Upper lobe of left lung (tissue), 6 donors: ENCODE measurements at regions not wholly inside any gene's neighbourhood (a gene's known extent, or its start where the extent isn't known, plus 50 kb on each side); places are given as distances from the start of the nearest gene placed in this dataset.
"Not testable (repeated sequence)": the region's sequence is repeated elsewhere in the genome, so short reads cannot be mapped to it uniquely, and the experiment has no call there.

ENCODE experiments used
- ATAC-seq, 2 donors: fragments of 200-7000 bp; cut with Tn5 transposase; one replicate each; pipeline ENCODE4 v1.9.1; 2022; ENCODE audit warnings: mild to moderate bottlenecking in 2 of 2, moderate library complexity in 2 of 2; ENCODE audit not compliant: low FRiP score in 2 of 2
- DNase-seq, 2 donors: peaks; one replicate each; pipeline ENCODE4 v3.0.0-alpha.2; 2019 to 2020
- H3K27ac ChIP-seq, 4 donors: fragments of 200-600 bp; sonication (generic); one replicate each; pipeline ENCODE4 v1.5.1; 2016 to 2019
- H3K27me3 ChIP-seq, 4 donors: fragments of 200-600 bp; sonication (generic); one replicate each; pipeline ENCODE4 v1.5.1; 2017 to 2019
- H3K36me3 ChIP-seq, 4 donors: fragments of 200-600 bp; sonication (generic); one replicate each; pipeline ENCODE4 v1.5.1; 2016 to 2019
- H3K4me1 ChIP-seq, 4 donors: fragments of 200-600 bp; sonication (generic); one replicate each; pipeline ENCODE4 v1.5.1; 2018 to 2019
- H3K4me3 ChIP-seq, 4 donors: fragments of 200-600 bp; sonication (generic); one replicate each; pipeline ENCODE4 v1.5.1; 2017 to 2019; ENCODE audit warnings: mild to moderate bottlenecking in 2 of 4, moderate library complexity in 1 of 4
- H3K9me3 ChIP-seq, 4 donors: fragments of 200-600 bp; sonication (generic); one replicate each; pipeline ENCODE4 v1.5.1; 2018 to 2019
- EP300 ChIP-seq, 4 donors: sonication (generic); formaldehyde crosslinking; IDR thresholded peaks; one replicate each; pipeline ENCODE4 v1.5.1; 2017; ENCODE audit warnings: antibody characterized with exemption in 4 of 4, control low read depth in 2 of 4
- POLR2A ChIP-seq, 4 donors: fragments of 450-650 bp; IDR thresholded peaks; one replicate each; pipeline ENCODE4 v1.5.1; 2016 to 2017; ENCODE audit warnings: antibody characterized with exemption in 4 of 4, mild to moderate bottlenecking in 2 of 4
- POLR2AphosphoS5 ChIP-seq, 2 donors: sonication (generic); formaldehyde crosslinking; IDR thresholded peaks; one replicate each; pipeline ENCODE4 v1.5.1; 2017; ENCODE audit warnings: antibody characterized with exemption in 2 of 2
- WGBS, 2 donors: methylation state at CpG; one replicate each; pipeline ENCODE4 v1.1.5; 2017 to 2018; 5-methylcytosine and 5-hydroxymethylcytosine counted together
- TF ChIP-seq, protein P1 (sequence below), 6 experiments: fragments of 450-650 bp in 4 of 6; fragments of 200-600 bp in 2 of 6; sonication (generic) in 2 of 6; IDR thresholded peaks; one replicate each; pipeline ENCODE4 v1.5.1; 2016 to 2019; ENCODE audit warnings: antibody characterized with exemption in 6 of 6
- donor health status: DM: no; HTN: no; CAD: no; lungs with moderate emphysema.
- donor health status: DM: no; HTN: yes; CAD: no; lungs with severe emphysema.

GRCh38 chr13:65932013-65932412, 1298.1 kb downstream of the PCDH9 start:
- Histone ChIP-seq H3K4me3 (no peak overlapping the region), H3K9me3 (no peaks in the 10 kb centered on the region), H3K4me1 (peaks cover 0 to 3% (median 0%) of the 10 kb centered on the region in 4 donors), H3K27me3 (no peaks in the 10 kb centered on the region), H3K36me3 (no peaks in the 10 kb centered on the region), H3K27ac (no peak overlapping the region)
- ATAC-seq = no peak
- no peak for TF ChIP-seq EP300 (IDR thresholded peaks at IDR 0.05)
- no peak for TF ChIP-seq POLR2AphosphoS5 (IDR thresholded peaks at IDR 0.05)
- TF ChIP-seq, protein P1, sequence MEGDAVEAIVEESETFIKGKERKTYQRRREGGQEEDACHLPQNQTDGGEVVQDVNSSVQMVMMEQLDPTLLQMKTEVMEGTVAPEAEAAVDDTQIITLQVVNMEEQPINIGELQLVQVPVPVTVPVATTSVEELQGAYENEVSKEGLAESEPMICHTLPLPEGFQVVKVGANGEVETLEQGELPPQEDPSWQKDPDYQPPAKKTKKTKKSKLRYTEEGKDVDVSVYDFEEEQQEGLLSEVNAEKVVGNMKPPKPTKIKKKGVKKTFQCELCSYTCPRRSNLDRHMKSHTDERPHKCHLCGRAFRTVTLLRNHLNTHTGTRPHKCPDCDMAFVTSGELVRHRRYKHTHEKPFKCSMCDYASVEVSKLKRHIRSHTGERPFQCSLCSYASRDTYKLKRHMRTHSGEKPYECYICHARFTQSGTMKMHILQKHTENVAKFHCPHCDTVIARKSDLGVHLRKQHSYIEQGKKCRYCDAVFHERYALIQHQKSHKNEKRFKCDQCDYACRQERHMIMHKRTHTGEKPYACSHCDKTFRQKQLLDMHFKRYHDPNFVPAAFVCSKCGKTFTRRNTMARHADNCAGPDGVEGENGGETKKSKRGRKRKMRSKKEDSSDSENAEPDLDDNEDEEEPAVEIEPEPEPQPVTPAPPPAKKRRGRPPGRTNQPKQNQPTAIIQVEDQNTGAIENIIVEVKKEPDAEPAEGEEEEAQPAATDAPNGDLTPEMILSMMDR (IDR thresholded peaks at IDR 0.05) = no peak
- TF ChIP-seq POLR2A (IDR thresholded peaks at IDR 0.05) = no peak
- DNase-seq = no peak
- WGBS, 2 donors = 72 to 82% methylated on average over 2 of the region's 2 CpGs

DNA sequence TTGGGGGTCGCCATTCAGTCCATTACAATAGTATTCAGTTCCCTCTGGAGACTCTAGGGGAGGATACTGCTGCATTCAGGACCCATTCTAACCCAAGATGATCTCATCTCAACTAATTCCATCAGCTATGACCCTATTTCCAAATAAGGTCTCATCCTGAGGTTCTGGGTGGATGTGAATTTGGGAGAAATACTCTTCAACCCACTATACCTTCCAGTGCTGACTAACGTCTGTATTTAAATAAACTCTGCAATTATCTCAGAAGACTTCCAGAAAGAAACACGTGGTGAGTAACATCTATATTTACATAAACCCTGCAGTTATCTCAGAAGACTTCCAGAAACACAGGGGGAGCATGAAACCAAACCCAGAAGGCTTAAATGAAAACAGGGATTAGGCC, 1300.7 kb downstream of the PCDH9 start:
- DNase-seq = no peak
- 73 to 80% methylated on average over 3 of the region's 3 CpGs for WGBS, 2 donors
- H3K27me3 ChIP-seq = no peaks in the 10 kb centered on the region
- ATAC-seq = no peak
- H3K4me3 ChIP-seq = no peak overlapping the region
- no peak overlapping the region for H3K27ac ChIP-seq
- H3K9me3 ChIP-seq = no peaks in the 10 kb centered on the region
- TF ChIP-seq POLR2A (IDR thresholded peaks at IDR 0.05) = no peak
- peaks cover 0 to 9% (median 0%) of the 10 kb centered on the region in 4 donors for H3K4me1 ChIP-seq
- no peaks in the 10 kb centered on the region for H3K36me3 ChIP-seq

- WGBS, 2 donors = 10 to 26% methylated on average over 5 to 7 of the region's 7 CpGs
- Histone ChIP-seq H3K9me3 (no peaks in the 10 kb centered on the region), H3K27me3 (no peaks in the 10 kb centered on the region), H3K27ac (no peak overlapping the region), H3K4me3 (no peak overlapping the region), H3K36me3 (no peaks in the 10 kb centered on the region), H3K4me1 (peaks cover 0 to 9% (median 0%) of the 10 kb centered on the region in 4 donors)
- TF ChIP-seq POLR2AphosphoS5 (IDR thresholded peaks at IDR 0.05) = no peak
- TF ChIP-seq, protein P1 (IDR thresholded peaks at IDR 0.05) = peak in 2 of 6 experiments; percentile 16 to 17
- DNase-seq (peak; percentile 13 to 22), ATAC-seq (peak; percentile 29 to 62)
Observed at GRCh38 chr13:65926750-65927171, 1303.4 kb downstream of the PCDH9 start.

- H3K4me3 ChIP-seq, H3K27ac ChIP-seq, H3K36me3 ChIP-seq, DNase-seq, ATAC-seq, H3K4me1 ChIP-seq, H3K27me3 ChIP-seq, H3K9me3 ChIP-seq: not testable (repeated sequence)
- 84 to 93% methylated on average over 4 of the region's 4 CpGs for WGBS, 2 donors
Observed at GRCh38 chr13:65922846-65923245, 1307.3 kb downstream of the PCDH9 start.

DNA sequence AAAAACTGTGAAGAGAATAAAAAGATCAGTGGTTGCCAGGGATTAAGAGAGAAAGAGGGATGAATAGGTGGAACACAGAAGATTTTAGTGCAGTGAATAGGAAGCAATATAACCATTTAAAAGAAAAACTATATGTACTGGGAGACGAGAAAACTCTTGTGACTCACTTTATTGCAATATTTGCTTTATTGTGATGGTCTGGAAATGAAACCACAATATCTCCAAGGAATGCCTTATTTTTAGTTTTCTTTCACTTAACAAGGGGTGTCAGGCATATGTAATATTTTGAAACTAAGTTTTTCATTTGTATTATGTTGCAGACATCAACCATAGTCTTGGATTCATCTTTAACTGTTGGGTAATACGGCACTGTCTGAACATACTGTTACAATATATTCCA, 1308.2 kb downstream of the PCDH9 start:
- Histone ChIP-seq H3K4me3 (no peak overlapping the region), H3K27me3 (no peaks in the 10 kb centered on the region), H3K9me3 (no peaks in the 10 kb centered on the region), H3K4me1 (peaks cover 0 to 5% (median 0%) of the 10 kb centered on the region in 4 donors), H3K27ac (no peak overlapping the region), H3K36me3 (no peaks in the 10 kb centered on the region)
- no peak for DNase-seq
- WGBS, 2 donors = 87 to 88% methylated on average over 2 of the region's 2 CpGs
- TF ChIP-seq, protein P1 (IDR thresholded peaks at IDR 0.05) = no peak
- no peak for TF ChIP-seq EP300 (IDR thresholded peaks at IDR 0.05)
- no peak for TF ChIP-seq POLR2A (IDR thresholded peaks at IDR 0.05)
- TF ChIP-seq POLR2AphosphoS5 (IDR thresholded peaks at IDR 0.05) = no peak
- no peak for ATAC-seq

- no peak for TF ChIP-seq POLR2A (IDR thresholded peaks at IDR 0.05)
- TF ChIP-seq, protein P1 (IDR thresholded peaks at IDR 0.05) = no peak
- TF ChIP-seq EP300 (IDR thresholded peaks at IDR 0.05) = no peak
- no peak for TF ChIP-seq POLR2AphosphoS5 (IDR thresholded peaks at IDR 0.05)
- Histone ChIP-seq H3K9me3 (no peaks in the 10 kb centered on the region), H3K27ac (no peak overlapping the region), H3K36me3 (no peaks in the 10 kb centered on the region), H3K4me1 (no peaks in the 10 kb centered on the region), H3K4me3 (no peak overlapping the region), H3K27me3 (no peaks in the 10 kb centered on the region)
- no peak for DNase-seq
- WGBS, 2 donors = 66 to 80% methylated on average over 3 of the region's 3 CpGs
- ATAC-seq = no peak
Observed at GRCh38 chr13:65917731-65918130, 1312.4 kb downstream of the PCDH9 start.
